Endothelial cell of umbilical vein (primary cell): ENCODE measurements at regions not wholly inside any gene's neighbourhood (a gene's known extent, or its start where the extent isn't known, plus 50 kb on each side); places are given as distances from the start of the nearest gene placed in this dataset.

ENCODE experiments used
- BruUV-seq: library from RNA; stranded (reverse); fragments of 400-500 nt; replicated peaks from 2 replicates; lab custom pipeline; 2021; lab: Mats Ljungman, UMichigan
- CTCF ChIA-PET: fragments of 300-600, 350-600 bp; sonication (Branson Sonifier 250); formaldehyde crosslinking; loops from one replicate; lab custom pipeline; 2021; ENCODE audit warnings: antibody characterized with exemption, inconsistent platforms; lab: Charles Lee
- POLR2A ChIA-PET: fragments of 300-600, 350-600 bp; sonication (Branson Sonifier 250); formaldehyde crosslinking; loops from one replicate; lab custom pipeline; 2021; ENCODE audit warnings: antibody characterized with exemption, inconsistent platforms; lab: Charles Lee
- DNase-seq: peaks from one replicate; pipeline ENCODE4 v3.0.0-alpha.2; 2011; ENCODE audit warnings: low read depth, low spot score
- FAIRE-seq: peaks from 2 replicates; lab custom pipeline; 2011; peaks lifted over from hg19 to GRCh38; lab: Jason Lieb, UNC
- H2AFZ ChIP-seq: 2 replicates; pipeline ENCODE4 v1.6.0; 2012; ENCODE audit warnings: low read depth, low read length, control low read depth, inconsistent platforms
- H3K27ac ChIP-seq: 2 replicates; pipeline ENCODE4 v1.5.1; 2011; ENCODE audit warnings: low read depth, mild to moderate bottlenecking, control low read depth, low read length, moderate library complexity; ENCODE audit not compliant: insufficient read depth
- H3K27me3 ChIP-seq, 2 experiments: 2 replicates each; pipeline versions ENCODE4 v1.6.0 to v1.6.1; 2011; ENCODE audit warnings: low read length in 2 of 2, mixed read lengths in 1 of 2; ENCODE audit not compliant: control insufficient read depth in 2 of 2, insufficient read depth in 2 of 2
- H3K36me3 ChIP-seq, 2 experiments: 2 replicates in 1 of 2; 3 replicates in 1 of 2; pipeline ENCODE4 v1.5.1; 2011; ENCODE audit warnings: low read length in 2 of 2, mild to moderate bottlenecking in 1 of 2, moderate library complexity in 1 of 2; ENCODE audit not compliant: control insufficient read depth in 2 of 2, insufficient read depth in 2 of 2; ENCODE audit errors: extremely low read depth in 1 of 2
- H3K4me1 ChIP-seq: 3 replicates; pipeline ENCODE4 v1.5.1; 2011; ENCODE audit warnings: mild to moderate bottlenecking, low read length; ENCODE audit not compliant: control insufficient read depth, insufficient read depth; ENCODE audit errors: extremely low read depth
- H3K4me2 ChIP-seq: 2 replicates; pipeline ENCODE4 v1.6.1; 2011; ENCODE audit warnings: low read length, control low read depth, mixed read lengths; ENCODE audit not compliant: insufficient read depth
- H3K4me3 ChIP-seq, 3 experiments: fragments of 200-600 bp in 1 of 3; sonication (generic), shearing (Covaris generic) in 1 of 3; replicated peaks in 1 of 3; 2 replicates each; pipeline ENCODE4 v1.5.1; 2011 to 2016; ENCODE audit warnings: control low read depth in 3 of 3, low read length in 3 of 3, mild to moderate bottlenecking in 2 of 3, inconsistent platforms in 1 of 3, low read depth in 1 of 3, moderate library complexity in 1 of 3; ENCODE audit not compliant: insufficient read depth in 1 of 3
- H3K79me2 ChIP-seq: 2 replicates; pipeline ENCODE4 v1.6.0; 2012; ENCODE audit warnings: low read length, inconsistent platforms; ENCODE audit not compliant: control insufficient read depth, insufficient read depth
- H3K9ac ChIP-seq: replicated peaks from 2 replicates; pipeline ENCODE3; 2011; ENCODE audit warnings: low read length, control low read depth; ENCODE audit not compliant: insufficient read depth; ENCODE audit errors: extremely low read depth
- H3K9me1 ChIP-seq: replicated peaks from 3 replicates; pipeline ENCODE4 v1.6.0; 2011; ENCODE audit warnings: mild to moderate bottlenecking, low read length; ENCODE audit not compliant: control insufficient read depth, insufficient read depth; ENCODE audit errors: extremely low read depth
- H3K9me3 ChIP-seq: replicated peaks from 2 replicates; pipeline ENCODE4 v1.5.1; 2012; ENCODE audit warnings: low read length, inconsistent platforms; ENCODE audit not compliant: control insufficient read depth, insufficient read depth
- H4K20me1 ChIP-seq: replicated peaks from 2 replicates; pipeline ENCODE3; 2011; ENCODE audit warnings: mild to moderate bottlenecking, low read length; ENCODE audit not compliant: control insufficient read depth, insufficient read depth; ENCODE audit errors: extremely low read depth
- CTCF ChIP-seq, 2 donors: IDR thresholded peaks; 1 replicate in 1 of 2; 2 replicates in 1 of 2; pipeline ENCODE4 v1.5.1; 2011; ENCODE audit warnings: low read length in 2 of 2, mild to moderate bottlenecking in 2 of 2, moderate library complexity in 2 of 2, control low read depth in 1 of 2, inconsistent platforms in 1 of 2, low read depth in 1 of 2; ENCODE audit not compliant: insufficient read depth in 1 of 2; ENCODE audit errors: extremely low read depth in 1 of 2
- EZH2 ChIP-seq: IDR thresholded peaks from 2 replicates; pipeline ENCODE4 v1.6.1; 2012; ENCODE audit warnings: borderline replicate concordance, low read depth, mild to moderate bottlenecking, moderate library complexity, low read length, inconsistent platforms; ENCODE audit not compliant: severe bottlenecking
- GATA2 ChIP-seq: IDR thresholded peaks from 2 replicates; pipeline ENCODE4 v1.7.0; 2011; ENCODE audit warnings: low read depth, mild to moderate bottlenecking, moderate library complexity, mixed read lengths, low read length; ENCODE audit not compliant: insufficient read length, insufficient read depth
- JUN ChIP-seq: IDR thresholded peaks from 2 replicates; pipeline ENCODE4 v1.6.1; 2011; ENCODE audit warnings: borderline replicate concordance, low read depth; ENCODE audit not compliant: insufficient read length, insufficient read depth
- MAX ChIP-seq: IDR thresholded peaks from 2 replicates; pipeline ENCODE4 v1.6.1; 2011; ENCODE audit not compliant: insufficient read depth, insufficient read length
- MYC ChIP-seq: IDR thresholded peaks from one replicate; pipeline ENCODE4 v1.6.1; 2011; ENCODE audit warnings: mild to moderate bottlenecking, low read depth, low read length
- POLR2A ChIP-seq: IDR thresholded peaks from 2 replicates; pipeline ENCODE4 v1.6.1; 2012; ENCODE audit warnings: low read depth, mild to moderate bottlenecking, control low read depth, low read length
- POLR2AphosphoS5 ChIP-seq: IDR thresholded peaks from 2 replicates; pipeline ENCODE4 v1.6.1; 2012; ENCODE audit warnings: low read depth, mild to moderate bottlenecking, control low read depth, low read length, moderate library complexity; ENCODE audit not compliant: insufficient read depth
- dilution Hi-C: fragments of 300-500 bp; cut with MboI; formaldehyde crosslinking; loops from one replicate; pipeline ENCODE4 v1.15.0; 2019; ENCODE audit warnings: low sequenced_read_pairs; ENCODE audit not compliant: extremely low pct_ligation_motif_present
- intact Hi-C: fragments of 100-400 bp; cut with micrococcal nuclease; formaldehyde crosslinking; loops from one replicate; pipeline ENCODE4 v1.10.0; 2022

DNA sequence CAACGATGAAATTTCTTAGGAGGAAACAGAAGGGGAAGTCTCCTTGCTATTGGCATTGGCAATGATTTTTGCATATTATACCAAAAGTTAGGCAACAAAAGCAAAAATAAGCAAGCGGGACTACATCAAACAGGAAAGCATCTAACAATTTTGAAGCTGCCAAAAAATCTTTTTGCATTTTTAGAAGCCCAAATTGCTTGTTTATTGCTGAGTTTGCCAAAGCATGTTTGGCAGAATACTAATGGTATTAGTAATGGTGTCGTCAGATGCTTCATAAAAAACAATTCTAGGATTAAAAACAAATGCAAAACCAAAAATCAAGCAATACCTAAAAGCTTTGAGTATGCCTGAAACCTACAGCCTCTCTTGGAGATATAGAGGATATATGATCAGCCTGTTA is 80.0 kb downstream of the GALR1 start:
- ChIA-PET POLR2A (no interaction called here), CTCF (no interaction called here)
- Histone ChIP-seq H3K27me3 (no peaks in the 10 kb centered on the region), H3K79me2 (no peaks in the 10 kb centered on the region), H3K4me1 (no peaks in the 10 kb centered on the region), H3K27ac (no peak overlapping the region), H3K4me2 (no peak overlapping the region), H3K36me3 (no peaks in the 10 kb centered on the region), H4K20me1 (no peaks in the 10 kb centered on the region), H3K9me1 (no peaks in the 10 kb centered on the region), H3K4me3 (no peak overlapping the region), H3K9me3 (peaks cover 3% of the 10 kb centered on the region), H2AFZ (no peak overlapping the region), H3K9ac (no peak overlapping the region)
- dilution Hi-C loops: no loop called here
- no peak for DNase-seq
- TF ChIP-seq MYC (no peak), POLR2A (no peak), POLR2AphosphoS5 (no peak), MAX (no peak)
- BruUV-seq: no TSS peak
- FAIRE-seq: no peak
- intact Hi-C loops: no loop called here

DNA sequence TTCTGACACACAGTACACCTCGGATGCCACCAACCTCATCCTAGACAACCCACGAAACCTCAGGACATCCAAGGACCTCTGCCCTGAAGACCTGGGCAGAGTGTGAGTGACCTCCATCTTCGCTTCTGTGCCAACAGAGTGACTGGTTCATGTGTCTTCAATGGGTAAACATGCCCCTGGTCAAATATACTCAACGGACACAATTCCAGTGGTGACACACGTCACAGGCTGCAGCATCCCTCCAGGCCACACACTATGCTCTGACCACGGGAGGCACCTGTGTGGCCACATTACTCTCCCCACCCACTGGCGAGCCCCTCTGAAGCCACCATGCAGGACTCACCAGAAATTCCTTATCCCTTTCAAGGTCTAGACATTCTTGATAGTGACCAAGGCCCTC is 85.2 kb downstream of the GALR1 start:
- Histone ChIP-seq H3K9me1 (no peaks in the 10 kb centered on the region), H3K4me3 (no peak overlapping the region), H4K20me1 (no peaks in the 10 kb centered on the region), H3K4me2 (no peak overlapping the region), H3K9ac (no peak overlapping the region), H3K27ac (no peak overlapping the region), H3K36me3 (no peaks in the 10 kb centered on the region), H2AFZ (no peak overlapping the region), H3K27me3 (no peaks in the 10 kb centered on the region), H3K4me1 (no peaks in the 10 kb centered on the region), H3K79me2 (no peaks in the 10 kb centered on the region), H3K9me3 (peaks cover 5% of the 10 kb centered on the region)
- POLR2A ChIA-PET: no interaction called here
- CTCF ChIA-PET: no interaction called here
- no peak for FAIRE-seq
- no TSS peak for BruUV-seq
- no peak for DNase-seq
- dilution Hi-C loops (no loop called here), intact Hi-C loops (no loop called here)
- no peak for TF ChIP-seq POLR2A
- TF ChIP-seq CTCF (IDR thresholded peaks at IDR 0.05; ENCODE audit: extremely low read depth in 1 of 2, insufficient read depth in 1 of 2, low read depth in 1 of 2, low read length in 2 of 2): no peak
- no peak for TF ChIP-seq JUN
- TF ChIP-seq MYC: no peak
- TF ChIP-seq GATA2: no peak
- no peak for TF ChIP-seq EZH2
- TF ChIP-seq POLR2AphosphoS5: no peak
